Hepatic stellate cell (primary cell): ENCODE measurements at regions not wholly inside any gene's neighbourhood (a gene's known extent, or its start where the extent isn't known, plus 50 kb on each side); places are given as distances from the start of the nearest gene placed in this dataset.

Experiments
- DNase-seq: peaks from one replicate; pipeline ENCODE4 v3.0.0; 2011; ENCODE audit warnings: low spot score

DNA sequence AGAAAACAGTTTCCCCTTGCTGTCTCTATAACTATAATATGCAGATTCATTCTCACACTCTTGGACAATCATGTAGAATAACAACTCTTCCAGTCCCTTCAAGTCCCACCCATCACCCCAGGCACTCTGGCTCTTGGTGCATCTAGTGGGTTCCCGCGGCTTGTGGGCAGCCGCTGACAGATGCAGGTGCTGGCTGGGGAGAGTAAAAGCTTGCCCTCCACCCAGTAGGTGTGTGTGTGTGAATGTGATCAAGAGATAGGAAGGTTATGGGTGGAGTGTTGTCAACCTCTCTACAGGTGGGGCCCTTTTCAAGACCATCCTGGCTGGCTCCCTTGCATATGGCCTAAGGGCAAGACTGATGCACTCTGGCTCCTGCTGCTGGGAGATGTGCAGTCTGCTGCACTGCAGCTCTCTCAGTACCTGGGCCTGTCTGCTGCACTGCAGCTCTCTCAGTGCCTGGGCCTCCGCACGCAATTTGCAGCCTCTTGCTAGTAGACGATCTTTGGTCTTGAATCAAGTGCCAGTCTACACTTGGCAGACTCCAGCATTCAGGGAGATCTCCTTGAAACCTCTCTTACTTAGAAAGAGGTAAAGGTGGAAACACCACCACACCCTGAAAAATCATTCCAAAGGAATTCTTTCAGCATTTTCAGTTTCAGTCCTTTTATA, 189.7 kb upstream of the GDNF start:
- no peak for DNase-seq

DNA sequence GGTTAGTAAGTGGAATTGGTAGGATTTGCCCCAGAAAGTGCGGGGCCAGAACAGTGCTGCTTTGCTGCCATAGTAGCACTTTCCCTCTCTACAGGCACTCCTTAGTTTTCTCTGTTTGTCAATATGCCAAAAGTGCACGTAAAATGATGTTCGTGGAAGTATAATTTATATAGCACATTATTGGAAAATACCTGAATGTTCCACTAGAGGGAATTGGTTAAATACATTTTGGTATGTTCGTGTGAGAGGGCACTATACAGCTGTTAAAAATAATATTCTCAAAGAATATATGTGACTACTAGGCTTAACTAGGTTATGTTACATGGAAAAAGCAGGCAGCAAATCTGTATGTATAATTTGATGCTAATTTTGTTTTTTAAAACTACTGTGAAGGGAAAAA, 184.0 kb upstream of the GDNF start:
- no peak for DNase-seq

GRCh38 chr5:38023371-38023770, 183.5 kb upstream of the GDNF start:
- no peak for DNase-seq

DNA sequence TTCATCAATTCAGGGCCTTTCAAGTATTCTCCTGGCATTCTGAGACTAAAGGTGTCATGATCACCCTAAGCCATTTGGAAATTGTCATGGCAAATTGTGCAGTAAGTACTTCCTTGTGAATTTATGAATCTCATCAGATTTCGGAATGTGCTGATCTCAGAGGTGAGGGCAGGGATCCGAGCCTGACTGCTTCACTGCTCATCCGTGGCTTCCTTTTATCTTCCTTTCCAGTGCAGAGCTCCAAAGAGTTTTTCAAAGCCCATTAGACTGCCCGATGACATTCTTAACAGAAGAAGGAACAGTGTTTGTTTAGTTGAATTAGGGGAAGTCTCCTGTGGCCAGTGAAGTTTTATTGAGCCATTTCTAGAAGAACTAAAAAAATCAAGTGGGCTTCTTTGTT, 182.8 kb upstream of the GDNF start:
- no peak for DNase-seq

GRCh38 chr5:38018016-38018415, 178.2 kb upstream of the GDNF start:
- no peak for DNase-seq

DNA sequence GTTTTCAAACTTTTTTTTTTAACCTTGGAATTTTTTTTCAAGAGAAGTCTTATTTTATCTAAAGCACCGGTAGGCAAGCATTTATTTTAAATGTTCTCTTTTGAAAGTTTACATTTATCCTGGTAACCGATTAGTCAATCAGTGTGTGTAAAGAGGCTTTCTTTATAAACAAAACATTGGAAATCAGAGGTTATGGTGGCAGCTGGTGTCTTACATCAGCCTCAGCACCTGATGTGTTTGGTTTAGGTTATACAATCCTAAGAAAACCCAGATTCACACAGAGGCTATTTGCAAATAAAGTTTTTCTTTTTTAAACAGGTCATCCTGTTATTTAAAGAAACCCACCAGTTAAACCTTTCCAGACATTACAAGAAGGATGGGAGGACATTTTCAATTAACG, 173.3 kb upstream of the GDNF start:
- no peak for DNase-seq

DNA sequence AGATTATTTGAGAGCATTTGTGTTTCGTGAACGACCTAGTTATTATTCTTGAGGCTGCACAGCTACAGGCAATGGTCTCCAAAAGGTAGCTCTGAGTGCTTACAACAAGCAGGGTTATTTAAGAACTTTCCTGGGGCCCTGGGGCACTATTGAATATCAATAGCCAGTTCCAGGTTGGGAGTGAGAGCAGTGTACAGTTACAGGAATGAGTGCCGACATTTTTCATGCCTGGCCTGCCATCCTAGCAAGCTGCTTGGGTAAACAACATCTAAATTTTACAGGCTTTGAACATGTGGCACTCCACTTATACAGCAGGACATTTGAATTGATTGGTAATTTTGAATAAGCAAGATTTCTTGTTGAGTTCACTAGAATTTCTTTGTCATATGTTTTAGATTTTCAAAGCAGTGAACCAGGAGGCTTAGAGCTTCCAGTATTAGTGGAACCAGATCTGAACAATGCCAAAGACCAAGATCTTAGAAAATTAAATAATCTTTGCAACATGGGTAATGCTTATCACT, 171.9 kb upstream of the GDNF start:
- no peak for DNase-seq

GRCh38 chr5:38009749-38010358, 170.0 kb upstream of the GDNF start:
- no peak for DNase-seq

- no peak for DNase-seq
Observed at GRCh38 chr5:38008198-38008597, 168.4 kb upstream of the GDNF start.

GRCh38 chr5:37999593-37999992, 159.8 kb upstream of the GDNF start:
- DNase-seq: no peak

DNA sequence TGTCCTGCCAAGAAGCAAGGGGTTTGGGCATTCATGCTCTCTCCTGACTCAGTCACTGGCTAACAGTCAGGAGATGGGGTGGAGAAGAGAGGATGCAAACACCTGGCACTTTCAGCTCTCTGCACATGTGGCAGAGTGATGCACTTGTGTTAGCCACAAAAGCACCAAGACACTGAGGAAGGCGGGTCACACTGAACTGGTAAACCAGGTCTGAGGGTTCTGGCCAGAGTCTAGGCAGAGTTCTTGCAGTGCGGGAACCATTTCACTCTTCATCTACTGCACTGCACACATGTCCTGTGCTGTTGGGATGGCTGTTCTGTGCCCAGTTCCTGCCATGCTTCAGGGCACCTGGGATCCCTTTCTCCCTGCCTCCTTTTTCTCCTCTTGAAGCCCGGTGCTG, 157.1 kb upstream of the GDNF start:
- DNase-seq: no peak

DNA sequence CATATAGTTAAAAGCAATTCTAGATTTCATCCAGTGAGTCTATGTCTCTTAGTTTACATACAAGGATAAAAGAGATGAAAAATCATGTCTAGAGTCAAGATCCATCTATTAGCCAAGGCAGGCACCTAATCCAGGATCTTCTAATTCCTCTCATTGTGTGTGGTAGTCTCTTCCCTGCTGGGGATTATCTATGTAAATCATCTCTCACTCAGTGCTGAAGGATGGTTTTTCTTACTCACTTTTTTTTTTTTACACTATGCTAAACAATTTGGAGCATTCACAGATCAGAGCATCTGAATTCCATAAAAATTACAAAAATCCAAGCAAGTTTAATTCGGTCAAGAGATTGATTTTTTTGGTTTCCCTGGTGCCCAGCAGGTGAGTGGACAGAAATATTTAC, 154.9 kb upstream of the GDNF start:
- DNase-seq: no peak

DNA sequence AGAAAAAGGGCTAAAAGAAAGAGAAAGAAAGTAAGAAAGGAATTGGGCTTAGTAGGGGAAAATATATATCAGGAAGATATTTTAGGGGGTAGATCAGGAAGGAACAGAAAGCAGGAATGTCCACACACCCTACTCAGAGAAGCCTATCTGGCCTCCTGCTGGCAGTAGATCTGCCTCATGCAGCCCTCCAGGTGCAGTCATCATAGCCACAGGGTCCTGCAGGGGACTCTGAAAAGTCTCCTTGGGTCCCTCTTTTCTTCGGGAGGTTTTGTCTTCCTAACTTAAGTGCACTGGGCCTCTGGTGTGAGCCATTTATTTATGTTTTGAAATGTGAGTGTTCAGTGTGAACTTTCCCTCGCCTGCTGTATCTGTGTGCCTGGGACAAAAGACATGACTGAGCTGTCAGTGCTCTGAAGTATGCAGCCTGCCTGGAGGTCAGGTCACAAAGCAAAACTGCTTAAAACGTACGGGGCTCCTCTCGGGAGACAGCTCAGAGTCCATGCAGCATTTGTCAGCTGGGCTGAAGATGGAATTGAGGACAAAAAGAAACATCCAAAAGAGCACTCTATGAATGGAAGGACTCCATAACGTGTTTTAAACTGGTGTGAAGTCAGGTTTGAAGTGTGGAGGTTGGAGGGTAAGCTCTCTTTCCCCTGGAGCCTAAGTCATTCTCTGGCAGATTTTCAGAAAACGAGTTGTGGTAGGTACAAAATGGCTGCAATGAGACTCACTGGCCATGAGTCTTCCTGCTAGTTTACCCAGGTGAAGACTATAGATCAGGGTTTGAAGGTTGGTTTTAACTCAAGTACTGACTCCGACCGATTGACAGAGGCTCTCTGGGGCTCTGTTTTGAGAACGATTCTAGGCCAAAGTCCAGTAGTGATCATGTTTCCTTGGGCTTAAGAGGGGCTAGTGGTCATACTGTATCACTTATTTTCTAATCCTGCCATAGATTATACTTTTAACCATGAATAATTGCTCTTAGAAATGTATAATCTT, 151.8 kb upstream of the GDNF start:
- no peak for DNase-seq

- no peak for DNase-seq
Observed at GRCh38 chr5:37989884-37990283, 150.0 kb upstream of the GDNF start.

DNA sequence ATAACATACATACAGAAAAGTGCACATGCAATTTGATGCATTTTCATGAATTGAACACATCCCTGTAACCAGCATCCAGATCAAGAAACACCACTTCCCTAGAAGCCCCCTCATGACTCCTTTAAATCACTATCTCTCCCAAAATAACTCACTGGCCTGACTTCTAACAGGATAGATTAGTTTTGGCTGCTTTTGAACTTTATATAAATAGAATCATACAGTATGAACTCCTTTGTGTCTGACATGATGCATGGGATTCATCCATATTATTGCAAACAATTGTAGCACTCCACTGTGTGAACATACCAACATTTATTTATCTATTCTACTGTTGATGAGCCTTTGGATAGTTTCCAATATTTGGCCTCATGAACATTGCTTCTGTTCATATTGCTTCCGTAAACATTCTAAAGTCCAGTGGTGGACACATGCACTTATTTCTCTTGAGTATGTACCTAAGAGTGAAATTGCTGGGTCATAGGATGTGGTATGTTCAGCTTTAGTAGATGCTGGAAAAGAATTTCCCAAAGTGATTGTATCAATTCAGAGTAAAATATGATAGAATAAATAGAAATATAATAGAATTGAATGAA, 148.7 kb upstream of the GDNF start:
- no peak for DNase-seq

DNA sequence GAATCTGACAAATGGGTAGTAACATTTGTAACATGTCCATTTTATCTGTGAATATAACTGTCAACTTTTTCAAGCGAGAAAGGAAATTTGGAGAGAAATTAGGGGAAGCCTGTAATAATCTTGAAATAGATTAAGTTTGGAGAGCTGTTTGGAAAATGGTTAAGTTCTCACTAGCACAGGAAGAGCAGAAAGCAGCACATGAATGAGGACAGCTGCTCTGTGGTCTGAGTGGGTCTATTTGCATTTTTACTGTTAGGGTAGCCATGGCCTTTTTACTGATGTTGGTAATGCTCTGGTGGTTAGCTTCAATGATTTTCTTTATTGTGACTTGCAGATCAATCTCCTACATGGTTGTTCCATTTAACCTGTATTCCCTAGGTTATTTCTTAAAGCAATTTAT, 144.5 kb upstream of the GDNF start:
- DNase-seq: no peak

- no peak for DNase-seq
Observed at GRCh38 chr5:37983463-37983862, 143.6 kb upstream of the GDNF start.

DNA sequence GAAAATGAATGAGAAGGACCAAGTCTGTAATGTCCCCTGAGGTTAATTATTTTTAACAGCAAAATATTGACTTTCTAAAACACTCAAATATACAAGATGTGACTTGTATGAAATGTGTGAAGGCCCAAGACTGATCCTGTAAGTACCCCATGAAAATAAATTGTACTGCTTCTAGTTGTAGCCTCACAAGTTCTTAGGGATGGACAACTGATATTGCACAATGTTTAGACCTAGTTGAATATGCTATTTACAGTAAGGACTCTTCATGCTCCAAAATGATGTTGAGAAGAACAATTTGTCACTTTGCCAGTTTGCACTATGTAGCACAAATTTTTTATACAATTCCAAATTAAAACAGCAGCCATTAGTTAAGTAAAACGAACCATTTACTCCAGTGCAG, 139.7 kb upstream of the GDNF start:
- no peak for DNase-seq

- DNase-seq: no peak
Observed at GRCh38 chr5:37975531-37975930, 135.7 kb upstream of the GDNF start.

DNA sequence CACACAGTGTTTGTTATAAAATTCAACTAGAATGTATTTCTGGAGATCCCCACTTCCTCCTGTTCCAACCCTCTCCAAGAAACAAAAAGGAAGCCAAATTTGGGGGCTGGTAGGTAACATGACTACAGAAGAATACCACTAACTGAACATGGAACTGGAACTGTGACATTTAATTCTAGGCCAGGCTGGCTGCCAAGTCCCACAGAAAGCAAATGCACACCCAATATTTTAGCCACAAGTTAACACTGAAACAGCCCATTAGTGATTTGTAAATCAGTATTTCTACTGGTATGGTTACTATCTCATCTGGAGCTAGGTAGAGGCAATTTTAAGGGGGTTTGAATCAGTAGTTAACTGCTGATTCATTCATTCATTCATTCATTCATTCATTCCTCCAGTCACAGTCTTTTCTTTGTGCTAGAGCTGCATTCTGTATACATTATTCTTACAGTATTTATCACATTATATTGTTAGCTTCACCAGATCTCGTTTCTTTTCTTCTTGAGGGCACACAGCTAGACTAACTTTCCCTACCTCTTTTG, 131.7 kb upstream of the GDNF start:
- DNase-seq: no peak

DNA sequence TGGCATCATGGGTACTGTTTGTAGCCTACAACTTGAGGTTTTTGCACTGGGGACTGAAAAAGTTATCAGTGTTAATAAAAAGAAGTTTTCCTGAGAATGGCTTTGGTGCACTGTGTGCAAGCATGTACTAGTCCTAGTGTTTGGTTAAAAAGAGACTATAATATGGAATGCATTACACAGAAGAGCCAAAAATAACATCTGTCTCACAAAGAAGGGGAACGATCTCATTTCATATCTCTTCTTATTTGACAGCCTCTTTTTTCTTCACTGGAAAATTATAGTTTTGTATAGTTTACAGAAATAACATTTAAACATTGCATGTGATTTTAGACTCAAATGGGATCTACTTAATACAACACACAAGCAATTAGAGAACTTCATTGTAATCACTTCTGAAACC, 127.0 kb upstream of the GDNF start:
- DNase-seq: no peak

GRCh38 chr5:37966291-37966690, 126.5 kb upstream of the GDNF start:
- DNase-seq: no peak
